Gastrocnemius medialis (tissue), 4 donors: ENCODE measurements at regions not wholly inside any gene's neighbourhood (a gene's known extent, or its start where the extent isn't known, plus 50 kb on each side); places are given as distances from the start of the nearest gene placed in this dataset.

Experiments used
- POLR2A ChIP-seq, 2 donors: fragments of 450-650 bp; IDR thresholded peaks; one replicate each; pipeline ENCODE4 v1.6.1; 2017; ENCODE audit warnings: antibody characterized with exemption in 2 of 2, mild to moderate bottlenecking in 2 of 2, moderate library complexity in 2 of 2
- TF ChIP-seq, protein P1 (sequence below), 5 experiments: fragments of 450-650 bp in 3 of 5; fragments of 200-600 bp in 2 of 5; sonication (generic) in 2 of 5; IDR thresholded peaks in 4 of 5; conservative IDR thresholded peaks in 1 of 5; 1 replicate in 4 of 5; 2 replicates in 1 of 5; pipeline ENCODE4 v1.5.1; 2016 to 2019; ENCODE audit warnings: antibody characterized with exemption in 5 of 5, mild to moderate bottlenecking in 3 of 5, moderate library complexity in 3 of 5

DNA sequence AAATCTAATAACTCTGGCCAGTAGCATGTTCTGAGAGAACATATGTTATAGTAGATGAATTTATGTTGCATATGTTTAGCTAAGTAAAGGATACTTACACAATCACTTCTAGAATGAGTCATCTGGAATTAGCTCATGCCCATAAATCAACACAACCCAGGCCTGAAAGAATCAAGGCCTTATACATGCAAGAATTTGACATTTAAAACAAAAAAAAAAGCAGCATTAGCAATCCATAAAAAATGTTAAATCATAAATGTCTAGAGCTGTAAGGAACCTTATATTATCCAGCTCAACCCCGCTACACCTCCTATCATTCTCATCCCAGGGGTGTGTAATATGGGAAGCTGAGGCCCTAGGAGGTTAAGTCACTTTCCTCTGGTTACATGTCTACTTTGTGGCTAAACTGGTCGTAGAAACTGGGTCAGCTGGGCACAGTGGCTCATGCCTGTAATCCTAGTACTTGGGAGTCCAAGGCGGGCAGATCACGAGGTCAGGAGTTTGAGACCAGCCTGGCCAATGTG lies 105.2 kb upstream of the CARMIL1 start:
- TF ChIP-seq, protein P1, sequence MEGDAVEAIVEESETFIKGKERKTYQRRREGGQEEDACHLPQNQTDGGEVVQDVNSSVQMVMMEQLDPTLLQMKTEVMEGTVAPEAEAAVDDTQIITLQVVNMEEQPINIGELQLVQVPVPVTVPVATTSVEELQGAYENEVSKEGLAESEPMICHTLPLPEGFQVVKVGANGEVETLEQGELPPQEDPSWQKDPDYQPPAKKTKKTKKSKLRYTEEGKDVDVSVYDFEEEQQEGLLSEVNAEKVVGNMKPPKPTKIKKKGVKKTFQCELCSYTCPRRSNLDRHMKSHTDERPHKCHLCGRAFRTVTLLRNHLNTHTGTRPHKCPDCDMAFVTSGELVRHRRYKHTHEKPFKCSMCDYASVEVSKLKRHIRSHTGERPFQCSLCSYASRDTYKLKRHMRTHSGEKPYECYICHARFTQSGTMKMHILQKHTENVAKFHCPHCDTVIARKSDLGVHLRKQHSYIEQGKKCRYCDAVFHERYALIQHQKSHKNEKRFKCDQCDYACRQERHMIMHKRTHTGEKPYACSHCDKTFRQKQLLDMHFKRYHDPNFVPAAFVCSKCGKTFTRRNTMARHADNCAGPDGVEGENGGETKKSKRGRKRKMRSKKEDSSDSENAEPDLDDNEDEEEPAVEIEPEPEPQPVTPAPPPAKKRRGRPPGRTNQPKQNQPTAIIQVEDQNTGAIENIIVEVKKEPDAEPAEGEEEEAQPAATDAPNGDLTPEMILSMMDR (IDR thresholded peaks at IDR 0.05 in 4 of 5, conservative IDR thresholded peaks at IDR 0.05 in 1 of 5), result no peak
- no peak for TF ChIP-seq POLR2A (IDR thresholded peaks at IDR 0.05)
